HL-60/S4 (cell line): ENCODE measurements at regions not wholly inside any gene's neighbourhood (a gene's known extent, or its start where the extent isn't known, plus 50 kb on each side); places are given as distances from the start of the nearest gene placed in this dataset.

Experiments
- in situ Hi-C: fragments of 300-500 bp; cut with MboI; formaldehyde crosslinking; loops from 2 replicates; pipeline ENCODE4 v1.14.3; 2022; ENCODE audit warnings: low sequenced_read_pairs

GRCh38 chr7:32273297-32273696 is 203.1 kb upstream of the PDE1C start:
- in situ Hi-C loops: no loop called here

- in situ Hi-C loops: no loop called here
These were observed 196.8 kb upstream of the PDE1C start for GRCh38 chr7:32266932-32267475.

GRCh38 chr7:32264702-32265284 is 194.6 kb upstream of the PDE1C start:
- in situ Hi-C loops: no loop called here

GRCh38 chr7:32263611-32264010 is 193.4 kb upstream of the PDE1C start:
- in situ Hi-C loops: no loop called here

- in situ Hi-C loops: no loop called here
These were observed 192.1 kb upstream of the PDE1C start for GRCh38 chr7:32262315-32262714.

- in situ Hi-C loops: no loop called here
These were observed 189.9 kb upstream of the PDE1C start for GRCh38 chr7:32259931-32260596.

GRCh38 chr7:32258265-32258664 is 188.1 kb upstream of the PDE1C start:
- in situ Hi-C loops: no loop called here

- in situ Hi-C loops: no loop called here
These were observed 187.4 kb upstream of the PDE1C start for GRCh38 chr7:32257621-32258020.

GRCh38 chr7:32256811-32257210 is 186.6 kb upstream of the PDE1C start:
- in situ Hi-C loops: no loop called here

- in situ Hi-C loops: no loop called here
These were observed 186.2 kb upstream of the PDE1C start for GRCh38 chr7:32256376-32256775.

GRCh38 chr7:32255036-32255435 is 184.8 kb upstream of the PDE1C start:
- in situ Hi-C loops: no loop called here

- in situ Hi-C loops: no loop called here
These were observed 183.1 kb upstream of the PDE1C start for GRCh38 chr7:32253299-32253698.

- in situ Hi-C loops: no loop called here
These were observed 181.5 kb upstream of the PDE1C start for GRCh38 chr7:32251659-32252058.

GRCh38 chr7:32250471-32251260 is 180.5 kb upstream of the PDE1C start:
- in situ Hi-C loops: no loop called here

- in situ Hi-C loops: no loop called here
These were observed 179.8 kb upstream of the PDE1C start for GRCh38 chr7:32250003-32250402.

- in situ Hi-C loops: no loop called here
These were observed 178.3 kb upstream of the PDE1C start for GRCh38 chr7:32248522-32248921.

- in situ Hi-C loops: no loop called here
These were observed 174.7 kb upstream of the PDE1C start for GRCh38 chr7:32244806-32245345.

- in situ Hi-C loops: no loop called here
These were observed 173.6 kb upstream of the PDE1C start for GRCh38 chr7:32243687-32244290.

GRCh38 chr7:32242436-32242835 is 172.2 kb upstream of the PDE1C start:
- in situ Hi-C loops: no loop called here

- in situ Hi-C loops: no loop called here
These were observed 171.4 kb upstream of the PDE1C start for GRCh38 chr7:32241636-32242035.

GRCh38 chr7:32239764-32240163 is 169.6 kb upstream of the PDE1C start:
- in situ Hi-C loops: no loop called here
